Fibroblast of lung (primary cell): ENCODE measurements at regions not wholly inside any gene's neighbourhood (a gene's known extent, or its start where the extent isn't known, plus 50 kb on each side); places are given as distances from the start of the nearest gene placed in this dataset.

Experiments
- DNase-seq, 2 donors: peaks; one replicate each; pipeline versions ENCODE4 v3.0.0 to v3.0.0-alpha.2; 2010; ENCODE audit warnings: low read depth in 2 of 2
- H2AFZ ChIP-seq: 2 replicates; pipeline ENCODE4 v1.5.1; 2012; ENCODE audit warnings: low read length, control low read depth, inconsistent platforms
- H3K27ac ChIP-seq: 2 replicates; pipeline ENCODE4 v1.5.1; 2011; ENCODE audit warnings: low read length, control low read depth; ENCODE audit not compliant: insufficient read depth
- H3K27me3 ChIP-seq: 2 replicates; pipeline ENCODE4 v1.5.1; 2011; ENCODE audit warnings: mild to moderate bottlenecking, low read length; ENCODE audit not compliant: control insufficient read depth, insufficient read depth
- H3K36me3 ChIP-seq: 2 replicates; pipeline ENCODE4 v1.5.1; 2011; ENCODE audit warnings: low read length; ENCODE audit not compliant: control insufficient read depth, insufficient read depth
- H3K4me1 ChIP-seq: 2 replicates; pipeline ENCODE4 v1.5.1; 2011; ENCODE audit warnings: low read length; ENCODE audit not compliant: control insufficient read depth, insufficient read depth; ENCODE audit errors: extremely low read depth
- H3K4me2 ChIP-seq: 2 replicates; pipeline ENCODE4 v1.5.1; 2011; ENCODE audit warnings: low read length, control low read depth; ENCODE audit not compliant: insufficient read depth; ENCODE audit errors: extremely low read depth
- H3K4me3 ChIP-seq, 4 experiments: fragments of 200-600 bp in 1 of 4; sonication (generic) in 1 of 4; replicated peaks in 1 of 4; 2 replicates each; pipeline ENCODE4 v1.5.1; 2011 to 2016; ENCODE audit warnings: low read length in 4 of 4, low read depth in 3 of 4, mild to moderate bottlenecking in 3 of 4, control low read depth in 2 of 4, inconsistent platforms in 1 of 4, mixed read lengths in 1 of 4; ENCODE audit not compliant: insufficient read depth in 1 of 4; ENCODE audit errors: control extremely low read depth in 1 of 4
- H3K79me2 ChIP-seq: 2 replicates; pipeline ENCODE4 v1.5.1; 2012; ENCODE audit warnings: mild to moderate bottlenecking, low read length, inconsistent platforms; ENCODE audit not compliant: control insufficient read depth, insufficient read depth
- H3K9ac ChIP-seq: 2 replicates; pipeline ENCODE4 v1.5.1; 2011; ENCODE audit warnings: mild to moderate bottlenecking, low read length, control low read depth; ENCODE audit not compliant: insufficient read depth
- H3K9me3 ChIP-seq: 2 replicates; pipeline ENCODE4 v1.5.1; 2012; ENCODE audit warnings: low read depth, low read length; ENCODE audit not compliant: control insufficient read depth, insufficient read depth
- H4K20me1 ChIP-seq: 2 replicates; pipeline ENCODE4 v1.5.1; 2011; ENCODE audit warnings: low read length; ENCODE audit not compliant: control insufficient read depth, insufficient read depth; ENCODE audit errors: extremely low read depth
- CTCF ChIP-seq, 2 donors: IDR thresholded peaks in 1 of 2; conservative IDR thresholded peaks in 1 of 2; 1 replicate in 1 of 2; 2 replicates in 1 of 2; pipeline ENCODE4 v1.5.1; 2011 to 2012; ENCODE audit warnings: low read length in 2 of 2, control low read depth in 1 of 2, inconsistent platforms in 1 of 2, low read depth in 1 of 2, mild to moderate bottlenecking in 1 of 2
- EZH2 ChIP-seq: IDR thresholded peaks from 2 replicates; pipeline ENCODE4 v1.5.1; 2012; ENCODE audit warnings: low read length, control low read depth, mild to moderate bottlenecking; ENCODE audit errors: missing control alignments

- Histone ChIP-seq H3K79me2 (no peaks in the 10 kb centered on the region), H3K9me3 (no peaks in the 10 kb centered on the region), H3K27me3 (no peaks in the 10 kb centered on the region), H3K36me3 (no peaks in the 10 kb centered on the region), H3K4me3 (no peak overlapping the region), H3K4me1 (no peaks in the 10 kb centered on the region), H2AFZ (no peak overlapping the region), H4K20me1 (no peaks in the 10 kb centered on the region), H3K4me2 (no peak overlapping the region), H3K9ac (no peak overlapping the region), H3K27ac (no peak overlapping the region)
- TF ChIP-seq EZH2, result no peak
- no peak for TF ChIP-seq CTCF (conservative IDR thresholded peaks at IDR 0.05 in 1 of 2, IDR thresholded peaks at IDR 0.05 in 1 of 2; ENCODE audit: low read depth in 1 of 2, low read length in 2 of 2)
- DNase-seq, result peak in 1 of 2 donors; percentile 6
Measured at GRCh38 chr1:229964281-229964680, 102.8 kb upstream of the GALNT2 start.

GRCh38 chr1:229970714-229971113 lies 96.3 kb upstream of the GALNT2 start:
- no peak overlapping the region for H3K4me3 ChIP-seq

DNA sequence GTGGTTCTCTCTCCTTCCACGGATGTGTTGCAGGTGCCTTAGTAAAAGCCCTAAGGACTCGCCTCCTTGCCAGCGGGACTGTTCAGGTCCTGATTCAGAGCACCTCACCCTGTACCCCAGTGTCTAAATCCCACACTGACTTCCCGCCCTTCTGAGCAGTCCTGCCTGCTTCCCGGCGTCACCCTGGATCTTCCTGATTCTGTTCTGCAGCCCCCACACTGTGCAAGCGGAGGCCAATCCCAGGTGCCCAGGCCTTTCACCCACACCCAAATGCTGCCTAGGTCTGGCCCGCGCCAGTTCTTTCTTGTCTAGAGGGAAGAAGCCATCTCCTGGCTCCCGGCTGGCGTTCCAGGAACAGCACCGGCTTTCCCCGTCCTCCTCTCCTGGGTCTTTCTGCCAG lies 95.9 kb upstream of the GALNT2 start:
- Histone ChIP-seq H3K79me2 (no peaks in the 10 kb centered on the region), H3K4me1 (no peaks in the 10 kb centered on the region), H3K27me3 (no peaks in the 10 kb centered on the region), H3K9ac (no peak overlapping the region), H4K20me1 (no peaks in the 10 kb centered on the region), H2AFZ (no peak overlapping the region), H3K27ac (no peak overlapping the region), H3K36me3 (no peaks in the 10 kb centered on the region), H3K4me2 (no peak overlapping the region), H3K9me3 (no peaks in the 10 kb centered on the region), H3K4me3 (no peak overlapping the region)
- no peak for DNase-seq
- TF ChIP-seq EZH2, result no peak
- TF ChIP-seq CTCF (conservative IDR thresholded peaks at IDR 0.05 in 1 of 2, IDR thresholded peaks at IDR 0.05 in 1 of 2; ENCODE audit: low read depth in 1 of 2, low read length in 2 of 2), result no peak

More at GRCh38 chr1:229970714-229971113, 96.3 kb upstream of the GALNT2 start:
- H3K9ac ChIP-seq, result no peak overlapping the region
- no peak overlapping the region for H3K27ac ChIP-seq
- no peak overlapping the region for H3K4me2 ChIP-seq
- H3K27me3 ChIP-seq, result no peaks in the 10 kb centered on the region
- no peaks in the 10 kb centered on the region for H3K36me3 ChIP-seq
- no peaks in the 10 kb centered on the region for H3K9me3 ChIP-seq
- peak in 1 of 2 donors; percentile 39 for DNase-seq
- no peaks in the 10 kb centered on the region for H3K4me1 ChIP-seq
- H4K20me1 ChIP-seq, result no peaks in the 10 kb centered on the region
- no peaks in the 10 kb centered on the region for H3K79me2 ChIP-seq
- no peak overlapping the region for H2AFZ ChIP-seq
- TF ChIP-seq EZH2 (no peak), CTCF (conservative IDR thresholded peaks at IDR 0.05 in 1 of 2, IDR thresholded peaks at IDR 0.05 in 1 of 2; ENCODE audit: low read depth in 1 of 2, low read length in 2 of 2) (no peak)
